ENCODE measurements at regions not wholly inside any gene's neighbourhood (a gene's known extent, or its start where the extent isn't known, plus 50 kb on each side); places are given as distances from the start of the nearest gene placed in this dataset.

- TF ChIP-seq EZH2phosphoT487 (conservative IDR thresholded peaks at IDR 0.05; ENCODE audit: low read length) (no peak), CTCF (IDR thresholded peaks at IDR 0.05; ENCODE audit: insufficient read depth, low read length, poor library complexity, severe bottlenecking) (no peak)
Observed at GRCh38 chr16:77093309-77093708, 97.7 kb upstream of the MON1B start.

Data from SU-DHL-6 (cell line).